Neural progenitor cell (in vitro differentiated cells): ENCODE measurements at regions not wholly inside any gene's neighbourhood (a gene's known extent, or its start where the extent isn't known, plus 50 kb on each side); places are given as distances from the start of the nearest gene placed in this dataset.

ENCODE experiments used
- CTCF ChIP-seq: fragments of 200-600 bp; sonication (generic); IDR thresholded peaks from 2 replicates; pipeline ENCODE4 v1.5.1; 2017; ENCODE audit warnings: antibody characterized with exemption, mild to moderate bottlenecking
- EZH2 ChIP-seq: fragments of 200-600 bp; sonication (generic); IDR thresholded peaks from 2 replicates; pipeline ENCODE4 v1.6.1; 2017; ENCODE audit warnings: antibody characterized with exemption, mild to moderate bottlenecking, moderate library complexity
- EZH2phosphoT487 ChIP-seq: fragments of 200-600 bp; sonication (generic); IDR thresholded peaks from 2 replicates; pipeline ENCODE4 v1.6.1; 2017; ENCODE audit warnings: antibody characterized with exemption

GRCh38 chr6:163913045-163913444, 498.5 kb downstream of the QKI start:
- TF ChIP-seq CTCF (no peak), EZH2 (no peak), EZH2phosphoT487 (no peak)
